ENCODE measurements at regions not wholly inside any gene's neighbourhood (a gene's known extent, or its start where the extent isn't known, plus 50 kb on each side); places are given as distances from the start of the nearest gene placed in this dataset.

DNA sequence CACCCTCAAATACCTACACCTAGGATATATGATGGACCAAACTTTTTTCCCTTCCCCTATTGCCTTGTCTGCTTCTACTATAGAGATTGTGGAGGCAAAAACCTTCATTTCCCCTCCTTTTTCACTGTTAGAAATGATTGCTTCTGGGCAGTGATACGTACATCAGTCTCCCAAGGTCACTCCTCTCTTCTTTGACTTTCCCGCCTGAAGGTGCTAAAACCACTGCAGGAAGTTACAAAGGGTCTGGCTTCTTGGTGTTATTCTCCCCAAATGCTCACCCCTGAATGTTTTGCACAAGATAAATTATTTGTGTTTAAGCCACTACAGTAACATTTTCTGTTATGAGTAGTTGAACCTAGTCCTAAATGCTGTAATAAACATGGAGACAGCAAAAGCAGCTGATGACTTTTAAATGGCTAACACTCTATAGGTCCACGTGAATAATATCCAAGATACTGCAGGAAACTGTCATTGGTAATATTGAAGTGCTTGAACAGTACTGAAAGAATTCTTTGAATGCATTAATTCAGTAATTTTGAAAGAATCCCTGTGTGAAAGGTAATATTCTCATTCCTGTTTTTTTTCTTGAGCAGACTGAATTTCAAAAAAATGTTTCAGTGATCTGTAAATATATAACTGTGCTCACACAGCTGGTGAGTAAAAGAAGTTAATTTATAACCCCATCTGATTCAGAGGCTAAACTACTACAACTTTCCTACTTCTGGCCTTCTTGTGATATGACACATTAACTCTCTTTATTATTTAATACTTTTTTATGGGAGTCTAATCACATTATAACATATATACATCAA, 865.1 kb downstream of the EFNB2 start:
- Histone ChIP-seq H3K4me3 (ENCODE audit: low read length) (no peak overlapping the region), H3K27ac (ENCODE audit: low read length) (no peak overlapping the region), H3K9me3 (ENCODE audit: control insufficient read depth, insufficient read depth, low read length) (no peaks in the 10 kb centered on the region), H3K36me3 (ENCODE audit: control insufficient read depth, insufficient read depth, low read length) (no peaks in the 10 kb centered on the region), H3K4me1 (ENCODE audit: control insufficient read depth, insufficient read depth, low read length) (no peaks in the 10 kb centered on the region), H3K27me3 (ENCODE audit: control insufficient read depth, insufficient read depth, low read length) (no peaks in the 10 kb centered on the region)
- no CpG with 5 or more reads among the region's 3 CpGs for WGBS (ENCODE audit: insufficient coverage, insufficient read length)
- DNase-seq (ENCODE audit: low read depth, low spot score): no peak

DNA sequence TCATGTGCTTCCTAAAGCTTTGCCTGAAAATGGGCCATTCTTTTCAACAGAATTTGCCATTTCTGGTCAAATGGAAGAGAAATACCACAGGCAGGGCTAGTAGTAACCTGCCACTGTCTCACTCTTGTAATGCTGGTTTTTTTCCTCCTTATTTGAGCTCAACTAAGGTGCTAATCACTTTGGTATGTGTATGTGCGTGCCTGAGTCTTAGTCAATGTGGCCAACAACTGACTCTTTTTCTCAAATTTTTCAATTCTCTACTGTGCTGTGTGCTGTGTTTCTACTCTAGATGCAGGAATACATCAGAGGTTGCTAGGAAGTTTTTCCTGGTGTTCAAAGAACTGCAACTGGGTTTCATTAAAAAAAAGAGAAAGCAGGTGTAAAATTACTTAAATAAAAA, 870.2 kb downstream of the EFNB2 start:
- H3K27me3 ChIP-seq (ENCODE audit: control insufficient read depth, insufficient read depth, low read length): no peaks in the 10 kb centered on the region
- H3K27ac ChIP-seq (ENCODE audit: low read length): no peak overlapping the region
- no peak overlapping the region for H3K4me3 ChIP-seq (ENCODE audit: low read length)
- H3K4me1 ChIP-seq (ENCODE audit: control insufficient read depth, insufficient read depth, low read length): no peaks in the 10 kb centered on the region
- WGBS (ENCODE audit: insufficient coverage, insufficient read length): no CpG with 5 or more reads among the region's 1 CpG
- DNase-seq (ENCODE audit: low read depth, low spot score): no peak
- H3K36me3 ChIP-seq (ENCODE audit: control insufficient read depth, insufficient read depth, low read length): no peaks in the 10 kb centered on the region
- H3K9me3 ChIP-seq (ENCODE audit: control insufficient read depth, insufficient read depth, low read length): no peaks in the 10 kb centered on the region

- H3K36me3 ChIP-seq (ENCODE audit: control insufficient read depth, insufficient read depth, low read length): no peaks in the 10 kb centered on the region
- no peak overlapping the region for H3K27ac ChIP-seq (ENCODE audit: low read length)
- H3K4me3 ChIP-seq (ENCODE audit: low read length): no peak overlapping the region
- DNase-seq (ENCODE audit: low read depth, low spot score): no peak
- H3K9me3 ChIP-seq (ENCODE audit: control insufficient read depth, insufficient read depth, low read length): no peaks in the 10 kb centered on the region
- WGBS (ENCODE audit: insufficient coverage, insufficient read length): no CpG with 5 or more reads among the region's 5 CpGs
- no peaks in the 10 kb centered on the region for H3K4me1 ChIP-seq (ENCODE audit: control insufficient read depth, insufficient read depth, low read length)
- H3K27me3 ChIP-seq (ENCODE audit: control insufficient read depth, insufficient read depth, low read length): no peaks in the 10 kb centered on the region
Observed at GRCh38 chr13:105663182-105663581, 872.3 kb downstream of the EFNB2 start.

GRCh38 chr13:105660561-105660960, 874.9 kb downstream of the EFNB2 start:
- Histone ChIP-seq H3K36me3 (ENCODE audit: control insufficient read depth, insufficient read depth, low read length) (no peaks in the 10 kb centered on the region), H3K27ac (ENCODE audit: low read length) (no peak overlapping the region), H3K9me3 (ENCODE audit: control insufficient read depth, insufficient read depth, low read length) (no peaks in the 10 kb centered on the region), H3K4me1 (ENCODE audit: control insufficient read depth, insufficient read depth, low read length) (no peaks in the 10 kb centered on the region), H3K27me3 (ENCODE audit: control insufficient read depth, insufficient read depth, low read length) (no peaks in the 10 kb centered on the region), H3K4me3 (ENCODE audit: low read length) (no peak overlapping the region)
- no peak for DNase-seq (ENCODE audit: low read depth, low spot score)
- WGBS (ENCODE audit: insufficient coverage, insufficient read length): no CpG with 5 or more reads among the region's 3 CpGs

GRCh38 chr13:105658431-105658830, 877.0 kb downstream of the EFNB2 start:
- H3K4me3 ChIP-seq (ENCODE audit: low read length): no peak overlapping the region
- no peaks in the 10 kb centered on the region for H3K27me3 ChIP-seq (ENCODE audit: control insufficient read depth, insufficient read depth, low read length)
- no peak for DNase-seq (ENCODE audit: low read depth, low spot score)
- H3K36me3 ChIP-seq (ENCODE audit: control insufficient read depth, insufficient read depth, low read length): no peaks in the 10 kb centered on the region
- no peaks in the 10 kb centered on the region for H3K4me1 ChIP-seq (ENCODE audit: control insufficient read depth, insufficient read depth, low read length)
- no peak overlapping the region for H3K27ac ChIP-seq (ENCODE audit: low read length)
- H3K9me3 ChIP-seq (ENCODE audit: control insufficient read depth, insufficient read depth, low read length): no peaks in the 10 kb centered on the region
- WGBS (ENCODE audit: insufficient coverage, insufficient read length): no CpG with 5 or more reads among the region's 3 CpGs

DNA sequence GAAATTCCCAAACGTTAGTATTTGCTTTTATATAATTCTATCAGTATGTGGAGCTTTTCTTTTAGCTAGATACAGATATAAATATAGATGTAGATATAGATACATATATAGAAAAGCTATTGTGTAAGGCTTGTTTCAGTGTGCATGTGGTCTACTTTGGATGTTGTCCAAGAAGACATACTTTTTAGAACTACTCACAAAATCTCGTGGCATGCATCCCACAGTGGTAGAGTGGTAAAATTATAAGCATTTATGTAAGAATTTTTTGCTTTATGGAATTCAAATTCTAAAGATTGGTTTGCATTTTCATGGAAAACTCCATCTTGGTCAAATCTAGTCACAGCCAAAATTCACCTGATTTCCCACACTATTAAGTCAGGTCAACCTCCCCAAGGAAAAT, 880.4 kb downstream of the EFNB2 start:
- DNase-seq (ENCODE audit: low read depth, low spot score): no peak
- H3K4me3 ChIP-seq (ENCODE audit: low read length): no peak overlapping the region
- H3K27me3 ChIP-seq (ENCODE audit: control insufficient read depth, insufficient read depth, low read length): no peaks in the 10 kb centered on the region
- no peaks in the 10 kb centered on the region for H3K4me1 ChIP-seq (ENCODE audit: control insufficient read depth, insufficient read depth, low read length)
- WGBS (ENCODE audit: insufficient coverage, insufficient read length): no CpG with 5 or more reads among the region's 2 CpGs
- no peaks in the 10 kb centered on the region for H3K9me3 ChIP-seq (ENCODE audit: control insufficient read depth, insufficient read depth, low read length)
- no peaks in the 10 kb centered on the region for H3K36me3 ChIP-seq (ENCODE audit: control insufficient read depth, insufficient read depth, low read length)
- H3K27ac ChIP-seq (ENCODE audit: low read length): no peak overlapping the region

- H3K27ac ChIP-seq (ENCODE audit: low read length): no peak overlapping the region
- H3K9me3 ChIP-seq (ENCODE audit: control insufficient read depth, insufficient read depth, low read length): no peaks in the 10 kb centered on the region
- H3K4me3 ChIP-seq (ENCODE audit: low read length): no peak overlapping the region
- WGBS (ENCODE audit: insufficient coverage, insufficient read length): no CpG with 5 or more reads among the region's 5 CpGs
- no peaks in the 10 kb centered on the region for H3K27me3 ChIP-seq (ENCODE audit: control insufficient read depth, insufficient read depth, low read length)
- no peak for DNase-seq (ENCODE audit: low read depth, low spot score)
- H3K36me3 ChIP-seq (ENCODE audit: control insufficient read depth, insufficient read depth, low read length): no peaks in the 10 kb centered on the region
- no peaks in the 10 kb centered on the region for H3K4me1 ChIP-seq (ENCODE audit: control insufficient read depth, insufficient read depth, low read length)
Observed at GRCh38 chr13:105643966-105644365, 891.5 kb downstream of the EFNB2 start.

DNA sequence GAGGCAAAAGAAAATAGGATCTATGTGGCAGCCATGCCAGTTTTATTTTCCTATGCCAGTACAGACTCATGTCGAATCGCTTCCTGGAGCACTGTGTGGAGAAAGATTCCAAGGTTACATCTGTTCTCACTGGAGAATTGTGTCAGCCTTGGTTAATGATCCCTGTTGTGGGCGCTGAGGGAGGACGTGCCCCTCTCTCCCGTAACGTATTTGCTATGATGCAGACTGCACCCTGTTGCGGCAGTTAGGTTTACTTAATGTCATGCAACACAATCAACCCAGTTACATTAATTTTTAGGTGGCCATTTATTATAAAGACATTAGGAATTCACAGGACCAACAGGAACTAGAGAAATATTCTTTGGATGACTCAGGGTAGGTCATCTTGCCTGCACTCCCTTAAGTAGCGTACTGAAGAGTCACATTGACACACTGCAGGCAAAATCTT, 892.9 kb downstream of the EFNB2 start:
- H3K27me3 ChIP-seq (ENCODE audit: control insufficient read depth, insufficient read depth, low read length): no peaks in the 10 kb centered on the region
- no peaks in the 10 kb centered on the region for H3K36me3 ChIP-seq (ENCODE audit: control insufficient read depth, insufficient read depth, low read length)
- H3K4me3 ChIP-seq (ENCODE audit: low read length): no peak overlapping the region
- DNase-seq (ENCODE audit: low read depth, low spot score): no peak
- no peak overlapping the region for H3K27ac ChIP-seq (ENCODE audit: low read length)
- no CpG with 5 or more reads among the region's 8 CpGs for WGBS (ENCODE audit: insufficient coverage, insufficient read length)
- H3K4me1 ChIP-seq (ENCODE audit: control insufficient read depth, insufficient read depth, low read length): no peaks in the 10 kb centered on the region
- no peaks in the 10 kb centered on the region for H3K9me3 ChIP-seq (ENCODE audit: control insufficient read depth, insufficient read depth, low read length)

DNA sequence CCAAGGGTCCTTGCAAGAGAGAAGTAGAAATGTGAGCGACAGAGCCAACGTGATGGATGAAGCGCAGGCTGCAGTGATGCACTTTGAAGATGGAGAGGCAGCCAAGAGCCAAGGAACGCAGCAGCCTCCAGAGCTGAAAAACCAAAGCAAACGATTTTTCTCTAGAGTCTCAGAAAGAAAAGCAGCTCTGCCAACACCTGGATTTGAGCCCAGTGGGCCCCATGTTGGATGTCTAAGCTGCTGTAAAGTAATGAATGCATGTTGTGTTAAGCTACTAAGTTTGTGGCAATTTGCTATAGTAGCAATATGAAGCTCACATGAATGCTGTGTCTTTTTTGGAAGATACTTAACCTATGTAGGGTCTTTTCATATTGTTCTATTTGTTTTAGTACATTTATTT, 894.3 kb downstream of the EFNB2 start:
- no peaks in the 10 kb centered on the region for H3K9me3 ChIP-seq (ENCODE audit: control insufficient read depth, insufficient read depth, low read length)
- no peak overlapping the region for H3K27ac ChIP-seq (ENCODE audit: low read length)
- no CpG with 5 or more reads among the region's 5 CpGs for WGBS (ENCODE audit: insufficient coverage, insufficient read length)

GRCh38 chr13:105638426-105638825, 897.0 kb downstream of the EFNB2 start:
- H3K27me3 ChIP-seq (ENCODE audit: control insufficient read depth, insufficient read depth, low read length): no peaks in the 10 kb centered on the region
- no peak overlapping the region for H3K4me3 ChIP-seq (ENCODE audit: low read length)
- H3K36me3 ChIP-seq (ENCODE audit: control insufficient read depth, insufficient read depth, low read length): no peaks in the 10 kb centered on the region
- 100% methylated on average over 3 of the region's 3 CpGs for WGBS (ENCODE audit: insufficient coverage, insufficient read length)
- H3K27ac ChIP-seq (ENCODE audit: low read length): no peak overlapping the region
- no peaks in the 10 kb centered on the region for H3K9me3 ChIP-seq (ENCODE audit: control insufficient read depth, insufficient read depth, low read length)
- no peak for DNase-seq (ENCODE audit: low read depth, low spot score)
- H3K4me1 ChIP-seq (ENCODE audit: control insufficient read depth, insufficient read depth, low read length): no peaks in the 10 kb centered on the region

More for the DNA sequence above, 894.3 kb downstream of the EFNB2 start:
- H3K4me3 ChIP-seq (ENCODE audit: low read length): no peak overlapping the region
- H3K4me1 ChIP-seq (ENCODE audit: control insufficient read depth, insufficient read depth, low read length): no peaks in the 10 kb centered on the region
- no peak for DNase-seq (ENCODE audit: low read depth, low spot score)
- H3K27me3 ChIP-seq (ENCODE audit: control insufficient read depth, insufficient read depth, low read length): no peaks in the 10 kb centered on the region
- H3K36me3 ChIP-seq (ENCODE audit: control insufficient read depth, insufficient read depth, low read length): no peaks in the 10 kb centered on the region

- Histone ChIP-seq H3K27ac (ENCODE audit: low read length) (no peak overlapping the region), H3K36me3 (ENCODE audit: control insufficient read depth, insufficient read depth, low read length) (no peaks in the 10 kb centered on the region), H3K27me3 (ENCODE audit: control insufficient read depth, insufficient read depth, low read length) (no peaks in the 10 kb centered on the region), H3K4me3 (ENCODE audit: low read length) (no peak overlapping the region), H3K9me3 (ENCODE audit: control insufficient read depth, insufficient read depth, low read length) (no peaks in the 10 kb centered on the region), H3K4me1 (ENCODE audit: control insufficient read depth, insufficient read depth, low read length) (no peaks in the 10 kb centered on the region)
- DNase-seq (ENCODE audit: low read depth, low spot score): no peak
- WGBS (ENCODE audit: insufficient coverage, insufficient read length): no CpG with 5 or more reads among the region's 2 CpGs
Observed at GRCh38 chr13:105634059-105634458, 901.4 kb downstream of the EFNB2 start.

Data from iPS DF 6.9 (cell line).